GM19043 (cell line): ENCODE measurements at regions not wholly inside any gene's neighbourhood (a gene's known extent, or its start where the extent isn't known, plus 50 kb on each side); places are given as distances from the start of the nearest gene placed in this dataset.

Source experiments
- ATAC-seq: cut with Tn5 transposase; IDR thresholded peaks from one replicate; pipeline ENCODE4 v1.9.1; 2021; ENCODE audit warnings: low read depth; ENCODE audit not compliant: unreplicated experiment

GRCh38 chr6:66772800-66773199 lies 1065.8 kb upstream of the EYS start:
- no peak for ATAC-seq

- ATAC-seq, result no peak
Measured at GRCh38 chr6:66771626-66772025, 1064.6 kb upstream of the EYS start.

GRCh38 chr6:66751630-66752029 lies 1044.6 kb upstream of the EYS start:
- ATAC-seq, result no peak

DNA sequence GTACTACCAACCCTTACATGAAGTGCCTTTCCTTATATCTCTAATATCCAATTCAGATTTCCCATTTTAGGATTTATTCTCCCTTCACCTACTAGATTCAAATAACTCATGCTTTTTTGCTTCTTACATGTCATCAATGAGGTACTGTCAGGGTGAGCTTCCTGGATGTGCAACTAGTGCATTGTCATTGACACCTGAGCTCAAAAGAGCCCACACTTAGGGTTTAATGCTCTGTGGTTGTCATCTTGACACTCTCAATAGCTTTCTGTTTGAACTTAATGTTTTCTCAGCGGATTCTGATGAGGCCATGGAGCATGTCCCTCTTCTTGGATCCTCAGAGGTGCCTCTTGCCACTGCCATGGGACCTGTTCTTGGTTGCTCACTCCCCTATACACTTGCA lies 1033.3 kb upstream of the EYS start:
- no peak for ATAC-seq

GRCh38 chr6:66735106-66735890 lies 1028.3 kb upstream of the EYS start:
- no peak for ATAC-seq

GRCh38 chr6:66731310-66731709 lies 1024.3 kb upstream of the EYS start:
- no peak for ATAC-seq

GRCh38 chr6:66725670-66726069 lies 1018.6 kb upstream of the EYS start:
- no peak for ATAC-seq

GRCh38 chr6:66717801-66718200 lies 1010.8 kb upstream of the EYS start:
- no peak for ATAC-seq

GRCh38 chr6:66699385-66699784 lies 992.4 kb upstream of the EYS start:
- no peak for ATAC-seq

- ATAC-seq, result no peak
Measured at GRCh38 chr6:66689608-66690007, 982.6 kb upstream of the EYS start.

GRCh38 chr6:66687611-66688140 lies 980.6 kb upstream of the EYS start:
- no peak for ATAC-seq

DNA sequence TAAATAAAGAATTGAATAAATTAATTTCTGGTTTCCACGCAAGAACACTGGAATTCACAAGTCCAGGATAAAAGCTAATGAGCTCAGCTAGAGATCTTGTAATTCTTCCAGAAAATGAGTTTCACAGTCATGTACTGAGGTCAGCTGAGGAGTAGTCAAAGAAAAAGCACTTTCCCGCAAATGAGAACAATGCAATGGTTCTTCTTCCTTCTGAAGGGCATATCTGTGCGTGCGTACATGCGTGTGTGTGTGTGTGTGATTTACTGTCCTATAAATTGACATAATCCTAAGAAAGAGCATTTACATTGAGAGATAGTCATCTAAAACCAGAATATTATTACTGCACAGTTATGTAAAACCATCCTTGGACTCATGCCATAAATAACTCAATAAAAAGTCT lies 968.9 kb upstream of the EYS start:
- ATAC-seq, result no peak

DNA sequence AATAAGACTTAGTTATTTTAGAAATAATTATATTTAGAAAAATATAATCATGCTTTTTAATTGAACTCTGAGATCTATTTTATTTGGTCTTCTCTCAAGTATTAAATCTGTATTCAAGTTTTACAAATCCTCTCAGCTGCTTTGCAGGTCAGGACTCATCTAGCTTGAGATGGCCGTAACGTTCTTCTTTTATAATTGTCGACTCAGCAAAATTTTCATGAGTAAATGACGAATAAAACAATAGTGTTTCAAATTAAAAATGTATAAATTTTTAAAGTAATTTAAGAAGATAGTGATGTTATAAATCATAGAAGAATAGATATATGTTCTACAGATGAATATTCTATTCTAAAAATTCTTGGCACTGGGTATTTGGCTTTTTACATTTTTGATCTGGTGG lies 957.1 kb upstream of the EYS start:
- no peak for ATAC-seq

GRCh38 chr6:66662721-66663507 lies 955.9 kb upstream of the EYS start:
- ATAC-seq, result no peak

DNA sequence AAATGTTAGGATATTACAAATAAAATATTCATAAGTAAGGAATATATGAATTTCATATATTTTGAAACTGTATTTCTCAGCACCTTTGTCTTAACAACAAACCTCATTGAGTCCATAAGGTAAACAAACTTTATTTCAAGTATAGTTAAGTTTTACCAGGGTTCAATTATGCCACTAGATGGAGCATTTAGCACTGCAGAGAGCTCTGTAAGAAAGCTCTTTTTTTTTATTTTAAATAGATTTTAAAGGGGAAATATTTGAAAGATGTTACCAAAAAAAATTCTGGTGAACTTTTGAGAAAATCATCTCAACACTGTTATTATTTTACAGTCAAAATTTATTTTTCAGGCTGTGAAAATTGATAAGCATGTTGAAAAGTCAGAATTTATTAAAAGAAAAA lies 955.2 kb upstream of the EYS start:
- no peak for ATAC-seq

GRCh38 chr6:66655420-66655819 lies 948.4 kb upstream of the EYS start:
- no peak for ATAC-seq

DNA sequence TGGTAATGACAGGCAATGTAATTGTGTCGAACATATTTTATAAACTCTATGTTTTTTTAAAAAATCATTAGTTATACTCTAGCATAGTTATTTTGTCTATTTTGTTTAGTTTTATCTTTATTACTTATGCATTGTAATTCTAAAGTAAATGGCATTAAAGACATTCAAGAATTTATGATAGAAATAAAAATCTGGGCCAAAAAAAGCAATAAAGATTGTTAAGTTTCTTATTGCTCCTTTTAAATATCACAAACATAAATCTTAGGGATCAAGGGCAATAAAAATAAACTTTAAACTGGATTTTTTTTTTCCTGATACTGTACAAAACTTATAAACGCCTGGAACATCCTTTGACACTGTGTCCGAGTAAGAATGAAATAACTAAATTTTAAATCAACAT lies 931.5 kb upstream of the EYS start:
- no peak for ATAC-seq

- ATAC-seq, result no peak
Measured at GRCh38 chr6:66638099-66638498, 931.1 kb upstream of the EYS start.

GRCh38 chr6:66628917-66629316 lies 921.9 kb upstream of the EYS start:
- ATAC-seq, result no peak

DNA sequence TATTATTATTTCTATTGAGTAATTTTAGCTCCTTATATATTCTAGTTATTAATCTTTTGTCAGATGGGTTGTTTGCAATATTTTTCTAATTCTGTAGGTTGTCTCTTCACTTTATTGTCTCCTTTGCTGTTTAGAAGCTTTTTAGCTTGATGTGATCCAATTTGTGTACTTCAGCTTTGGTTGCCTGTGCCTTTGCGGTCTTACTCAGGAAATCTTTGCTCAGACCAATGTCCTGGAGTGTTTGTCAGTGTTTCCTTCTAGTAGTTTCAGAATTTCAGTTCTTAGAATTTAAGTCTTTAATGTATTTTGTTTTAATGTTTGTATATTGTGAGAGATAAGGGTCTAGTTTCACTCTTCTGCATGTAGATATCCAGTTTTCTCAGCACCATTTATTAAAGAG lies 916.0 kb upstream of the EYS start:
- ATAC-seq, result no peak

DNA sequence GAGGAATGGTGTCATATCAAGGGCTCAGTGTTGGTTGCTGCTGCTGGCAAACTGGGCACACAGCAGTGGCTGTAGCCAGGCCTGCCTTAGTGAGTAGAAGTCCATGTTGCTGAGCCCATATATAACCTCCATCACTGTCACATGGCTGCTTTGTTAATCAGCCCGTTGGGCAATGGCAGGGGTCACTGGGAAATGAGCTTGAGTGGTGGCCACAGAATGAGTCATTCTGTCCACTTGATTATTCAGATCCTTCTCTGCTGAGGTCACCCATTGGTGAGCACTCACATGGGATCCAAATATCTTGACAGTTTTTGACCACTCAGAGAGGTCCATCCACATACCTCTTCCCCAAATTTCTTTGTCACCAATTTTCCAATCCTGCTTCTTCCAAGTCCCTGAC lies 898.9 kb upstream of the EYS start:
- no peak for ATAC-seq

DNA sequence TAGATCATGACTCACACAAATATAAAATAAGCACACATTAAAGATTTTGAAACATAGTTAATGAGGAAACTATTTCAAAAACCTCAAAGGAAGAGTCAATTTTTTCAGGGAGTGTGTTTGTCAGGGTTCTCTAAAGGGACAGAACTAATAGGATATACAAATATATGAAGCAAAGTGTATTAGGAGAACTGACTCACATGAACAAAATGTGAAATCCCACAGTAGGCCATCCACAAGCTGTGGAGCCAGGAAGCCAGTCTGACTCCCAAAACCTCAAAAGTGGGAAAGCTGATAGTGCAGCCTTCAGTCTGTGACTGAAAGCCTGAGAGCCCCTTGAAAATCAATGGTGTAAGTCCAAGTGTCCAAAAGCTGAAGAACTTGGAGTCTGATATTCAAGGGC lies 898.0 kb upstream of the EYS start:
- no peak for ATAC-seq
